ENCODE measurements at regions not wholly inside any gene's neighbourhood (a gene's known extent, or its start where the extent isn't known, plus 50 kb on each side); places are given as distances from the start of the nearest gene placed in this dataset.

DNA sequence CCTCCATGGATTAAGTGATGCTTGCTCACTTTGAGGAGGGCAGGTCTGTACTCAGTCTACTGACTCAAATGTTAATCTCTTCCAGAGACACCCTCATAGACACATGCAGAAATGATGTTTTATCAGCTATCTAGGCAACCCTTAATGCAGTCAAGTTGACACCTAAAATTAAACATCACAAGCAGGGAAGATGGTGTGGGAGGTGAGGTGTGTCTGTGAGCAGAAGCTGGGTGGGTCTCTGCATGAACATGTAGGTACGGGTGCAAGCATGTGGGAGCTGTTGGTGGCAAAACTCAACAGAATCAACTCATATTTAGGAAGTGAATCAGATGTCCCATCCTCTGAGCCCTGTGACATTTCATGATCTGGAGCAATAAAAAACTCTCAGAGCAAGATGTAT, 249.2 kb upstream of the SGCG start:
- no peak for TF ChIP-seq TEAD4 (IDR thresholded peaks at IDR 0.05; ENCODE audit: borderline replicate concordance, insufficient read depth)
- no peak for TF ChIP-seq RAD21 (IDR thresholded peaks at IDR 0.05; ENCODE audit: low read length)
- TF ChIP-seq, protein P1, sequence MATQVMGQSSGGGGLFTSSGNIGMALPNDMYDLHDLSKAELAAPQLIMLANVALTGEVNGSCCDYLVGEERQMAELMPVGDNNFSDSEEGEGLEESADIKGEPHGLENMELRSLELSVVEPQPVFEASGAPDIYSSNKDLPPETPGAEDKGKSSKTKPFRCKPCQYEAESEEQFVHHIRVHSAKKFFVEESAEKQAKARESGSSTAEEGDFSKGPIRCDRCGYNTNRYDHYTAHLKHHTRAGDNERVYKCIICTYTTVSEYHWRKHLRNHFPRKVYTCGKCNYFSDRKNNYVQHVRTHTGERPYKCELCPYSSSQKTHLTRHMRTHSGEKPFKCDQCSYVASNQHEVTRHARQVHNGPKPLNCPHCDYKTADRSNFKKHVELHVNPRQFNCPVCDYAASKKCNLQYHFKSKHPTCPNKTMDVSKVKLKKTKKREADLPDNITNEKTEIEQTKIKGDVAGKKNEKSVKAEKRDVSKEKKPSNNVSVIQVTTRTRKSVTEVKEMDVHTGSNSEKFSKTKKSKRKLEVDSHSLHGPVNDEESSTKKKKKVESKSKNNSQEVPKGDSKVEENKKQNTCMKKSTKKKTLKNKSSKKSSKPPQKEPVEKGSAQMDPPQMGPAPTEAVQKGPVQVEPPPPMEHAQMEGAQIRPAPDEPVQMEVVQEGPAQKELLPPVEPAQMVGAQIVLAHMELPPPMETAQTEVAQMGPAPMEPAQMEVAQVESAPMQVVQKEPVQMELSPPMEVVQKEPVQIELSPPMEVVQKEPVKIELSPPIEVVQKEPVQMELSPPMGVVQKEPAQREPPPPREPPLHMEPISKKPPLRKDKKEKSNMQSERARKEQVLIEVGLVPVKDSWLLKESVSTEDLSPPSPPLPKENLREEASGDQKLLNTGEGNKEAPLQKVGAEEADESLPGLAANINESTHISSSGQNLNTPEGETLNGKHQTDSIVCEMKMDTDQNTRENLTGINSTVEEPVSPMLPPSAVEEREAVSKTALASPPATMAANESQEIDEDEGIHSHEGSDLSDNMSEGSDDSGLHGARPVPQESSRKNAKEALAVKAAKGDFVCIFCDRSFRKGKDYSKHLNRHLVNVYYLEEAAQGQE (IDR thresholded peaks at IDR 0.05; ENCODE audit: low read depth, low read length) = no peak
- no peak for TF ChIP-seq TAF1 (IDR thresholded peaks at IDR 0.05; ENCODE audit: borderline replicate concordance, low read depth, low read length)
- TF ChIP-seq, protein P2, sequence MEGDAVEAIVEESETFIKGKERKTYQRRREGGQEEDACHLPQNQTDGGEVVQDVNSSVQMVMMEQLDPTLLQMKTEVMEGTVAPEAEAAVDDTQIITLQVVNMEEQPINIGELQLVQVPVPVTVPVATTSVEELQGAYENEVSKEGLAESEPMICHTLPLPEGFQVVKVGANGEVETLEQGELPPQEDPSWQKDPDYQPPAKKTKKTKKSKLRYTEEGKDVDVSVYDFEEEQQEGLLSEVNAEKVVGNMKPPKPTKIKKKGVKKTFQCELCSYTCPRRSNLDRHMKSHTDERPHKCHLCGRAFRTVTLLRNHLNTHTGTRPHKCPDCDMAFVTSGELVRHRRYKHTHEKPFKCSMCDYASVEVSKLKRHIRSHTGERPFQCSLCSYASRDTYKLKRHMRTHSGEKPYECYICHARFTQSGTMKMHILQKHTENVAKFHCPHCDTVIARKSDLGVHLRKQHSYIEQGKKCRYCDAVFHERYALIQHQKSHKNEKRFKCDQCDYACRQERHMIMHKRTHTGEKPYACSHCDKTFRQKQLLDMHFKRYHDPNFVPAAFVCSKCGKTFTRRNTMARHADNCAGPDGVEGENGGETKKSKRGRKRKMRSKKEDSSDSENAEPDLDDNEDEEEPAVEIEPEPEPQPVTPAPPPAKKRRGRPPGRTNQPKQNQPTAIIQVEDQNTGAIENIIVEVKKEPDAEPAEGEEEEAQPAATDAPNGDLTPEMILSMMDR (IDR thresholded peaks at IDR 0.05) = no peak
- TF ChIP-seq, protein P3, sequence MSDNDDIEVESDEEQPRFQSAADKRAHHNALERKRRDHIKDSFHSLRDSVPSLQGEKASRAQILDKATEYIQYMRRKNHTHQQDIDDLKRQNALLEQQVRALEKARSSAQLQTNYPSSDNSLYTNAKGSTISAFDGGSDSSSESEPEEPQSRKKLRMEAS (IDR thresholded peaks at IDR 0.05; ENCODE audit: low read depth) = no peak

Data from SK-N-SH (cell line).